Tibial artery (tissue), 4 donors: ENCODE measurements at regions not wholly inside any gene's neighbourhood (a gene's known extent, or its start where the extent isn't known, plus 50 kb on each side); places are given as distances from the start of the nearest gene placed in this dataset.

Experiments used
- DNase-seq, 2 donors: peaks; one replicate each; pipeline ENCODE4 v3.0.0-alpha.2; 2019
- H3K27ac ChIP-seq, 2 donors: fragments of 200-600 bp; sonication (generic) in 1 of 2; 1 replicate in 1 of 2; 2 replicates in 1 of 2; pipeline ENCODE4 v1.5.1; 2018 to 2019; ENCODE audit warnings: mild to moderate bottlenecking in 1 of 2
- H3K27me3 ChIP-seq, 2 donors: fragments of 200-600 bp; sonication (generic) in 1 of 2; one replicate each; pipeline versions ENCODE4 v1.5.1 to v1.6.0; 2016 to 2019
- H3K36me3 ChIP-seq, 3 donors: fragments of 200-600 bp; sonication (generic) in 2 of 3; one replicate each; pipeline ENCODE4 v1.5.1; 2016 to 2019; ENCODE audit warnings: mild to moderate bottlenecking in 2 of 3
- H3K4me1 ChIP-seq, 4 donors: fragments of 200-600 bp; sonication (generic) in 2 of 4; 1 replicate in 3 of 4; 2 replicates in 1 of 4; pipeline ENCODE4 v1.5.1; 2016 to 2019
- H3K4me3 ChIP-seq, 2 donors: fragments of 200-600 bp; sonication (generic) in 1 of 2; 1 replicate in 1 of 2; 2 replicates in 1 of 2; pipeline ENCODE4 v1.5.1; 2018 to 2019; ENCODE audit warnings: mild to moderate bottlenecking in 2 of 2
- H3K9me3 ChIP-seq, 3 donors: fragments of 200-600 bp; sonication (generic) in 1 of 3; one replicate each; pipeline ENCODE4 v1.5.1; 2016 to 2019
- intact Hi-C: fragments of 100-400 bp; cut with DNase I; formaldehyde crosslinking; loops from one replicate; pipeline ENCODE4 v1.15.0; 2023; ENCODE audit warnings: low total_unique reads
- TF ChIP-seq, protein P1 (sequence below), 2 experiments: fragments of 200-600 bp in 1 of 2; fragments of 450-650 bp in 1 of 2; IDR thresholded peaks; one replicate each; pipeline ENCODE4 v1.5.1; 2017 to 2019; ENCODE audit warnings: antibody characterized with exemption in 2 of 2, mild to moderate bottlenecking in 1 of 2, moderate library complexity in 1 of 2

DNA sequence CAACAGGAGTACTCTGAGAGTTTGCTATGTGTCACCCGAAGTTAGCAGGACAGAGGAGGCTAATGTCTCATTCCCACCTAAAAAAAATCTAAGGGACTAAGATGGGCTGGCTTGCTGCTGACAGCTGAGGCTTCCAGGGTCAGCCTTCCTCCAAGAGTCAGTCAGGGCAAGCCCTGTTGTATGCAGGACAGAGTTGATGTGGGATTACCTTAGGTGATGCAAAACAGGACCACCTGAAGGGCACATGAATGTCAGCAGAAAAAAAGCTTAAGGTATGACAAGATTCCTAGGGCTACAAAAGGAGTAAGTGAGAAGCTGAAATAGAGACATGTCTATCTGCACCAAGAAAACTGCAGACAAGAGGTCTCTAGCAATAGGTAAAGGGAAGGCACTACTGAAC is 151.5 kb downstream of the NHLRC3 start:
- Histone ChIP-seq H3K4me3 (no peak overlapping the region), H3K9me3 (no peaks in the 10 kb centered on the region), H3K4me1 (peaks cover 0 to 33% (median 14%) of the 10 kb centered on the region in 4 donors), H3K27ac (no peak overlapping the region), H3K27me3 (no peaks in the 10 kb centered on the region), H3K36me3 (no peaks in the 10 kb centered on the region)
- TF ChIP-seq, protein P1, sequence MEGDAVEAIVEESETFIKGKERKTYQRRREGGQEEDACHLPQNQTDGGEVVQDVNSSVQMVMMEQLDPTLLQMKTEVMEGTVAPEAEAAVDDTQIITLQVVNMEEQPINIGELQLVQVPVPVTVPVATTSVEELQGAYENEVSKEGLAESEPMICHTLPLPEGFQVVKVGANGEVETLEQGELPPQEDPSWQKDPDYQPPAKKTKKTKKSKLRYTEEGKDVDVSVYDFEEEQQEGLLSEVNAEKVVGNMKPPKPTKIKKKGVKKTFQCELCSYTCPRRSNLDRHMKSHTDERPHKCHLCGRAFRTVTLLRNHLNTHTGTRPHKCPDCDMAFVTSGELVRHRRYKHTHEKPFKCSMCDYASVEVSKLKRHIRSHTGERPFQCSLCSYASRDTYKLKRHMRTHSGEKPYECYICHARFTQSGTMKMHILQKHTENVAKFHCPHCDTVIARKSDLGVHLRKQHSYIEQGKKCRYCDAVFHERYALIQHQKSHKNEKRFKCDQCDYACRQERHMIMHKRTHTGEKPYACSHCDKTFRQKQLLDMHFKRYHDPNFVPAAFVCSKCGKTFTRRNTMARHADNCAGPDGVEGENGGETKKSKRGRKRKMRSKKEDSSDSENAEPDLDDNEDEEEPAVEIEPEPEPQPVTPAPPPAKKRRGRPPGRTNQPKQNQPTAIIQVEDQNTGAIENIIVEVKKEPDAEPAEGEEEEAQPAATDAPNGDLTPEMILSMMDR (IDR thresholded peaks at IDR 0.05) = no peak
- no peak for DNase-seq
- intact Hi-C loops = no loop called here

DNA sequence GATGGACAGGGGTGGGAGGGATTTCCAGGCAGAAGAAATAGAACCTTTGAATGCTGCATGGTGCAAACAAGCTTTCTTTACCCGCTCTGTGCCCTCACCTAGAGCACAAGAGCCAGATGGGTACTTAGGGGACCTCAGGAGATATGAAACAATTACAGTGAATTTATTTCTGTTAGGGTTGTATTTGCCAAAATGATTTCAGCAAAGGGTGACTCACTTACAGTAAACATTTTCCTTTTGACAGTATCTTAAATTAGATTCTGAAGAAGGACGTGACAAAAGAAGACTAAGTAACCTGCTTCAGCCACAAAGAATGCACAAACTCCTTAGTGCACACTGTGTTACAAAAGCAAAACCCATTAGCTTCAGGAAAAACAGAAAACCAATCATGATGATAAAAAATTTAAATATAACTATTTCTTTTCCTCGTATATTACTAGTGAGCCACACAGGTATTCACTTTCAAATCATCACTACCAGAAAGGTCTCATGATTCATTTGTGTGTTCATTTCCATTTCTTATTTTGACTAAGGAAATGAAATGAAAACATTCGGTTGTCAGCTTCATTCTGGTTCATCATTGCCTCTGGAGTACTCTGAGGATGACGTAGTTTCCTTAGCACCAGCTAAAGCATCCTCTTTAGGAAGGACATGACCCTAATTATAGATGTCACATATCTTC is 158.8 kb downstream of the NHLRC3 start:
- H3K9me3 ChIP-seq = no peaks in the 10 kb centered on the region
- TF ChIP-seq, protein P1 (IDR thresholded peaks at IDR 0.05) = no peak
- H3K4me3 ChIP-seq = no peak overlapping the region
- peak overlapping the region in 1 of 2 donors; percentile 33 for H3K27ac ChIP-seq
- H3K4me1 ChIP-seq = peaks cover 0 to 17% (median 12%) of the 10 kb centered on the region in 4 donors
- no peak for DNase-seq
- H3K27me3 ChIP-seq = no peaks in the 10 kb centered on the region
- intact Hi-C loops = no loop called here
- no peaks in the 10 kb centered on the region for H3K36me3 ChIP-seq

DNA sequence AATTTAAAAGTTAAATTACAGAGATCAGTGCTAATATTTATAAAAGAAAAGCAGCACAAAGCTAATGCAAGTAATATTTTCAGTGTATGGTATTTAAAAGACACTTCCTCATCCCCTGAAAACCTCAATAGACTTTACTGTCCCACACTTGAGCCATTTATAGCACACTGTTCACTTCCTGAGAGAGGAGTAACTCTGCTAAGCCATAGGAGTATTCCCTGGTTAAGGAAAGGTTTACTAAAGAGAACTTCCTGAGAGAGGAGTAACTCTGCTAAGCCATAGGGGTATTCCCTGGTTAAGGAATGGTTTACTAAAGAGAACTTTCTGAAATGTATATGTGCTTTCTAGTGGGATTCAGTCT is 159.4 kb downstream of the NHLRC3 start:
- no peak for DNase-seq
- Histone ChIP-seq H3K4me3 (no peak overlapping the region), H3K4me1 (peaks cover 0 to 17% (median 12%) of the 10 kb centered on the region in 4 donors), H3K36me3 (no peaks in the 10 kb centered on the region), H3K27ac (peak overlapping the region in 1 of 2 donors; percentile 33), H3K27me3 (no peaks in the 10 kb centered on the region), H3K9me3 (no peaks in the 10 kb centered on the region)
- intact Hi-C loops = no loop called here
- TF ChIP-seq, protein P1 (IDR thresholded peaks at IDR 0.05) = no peak

DNA sequence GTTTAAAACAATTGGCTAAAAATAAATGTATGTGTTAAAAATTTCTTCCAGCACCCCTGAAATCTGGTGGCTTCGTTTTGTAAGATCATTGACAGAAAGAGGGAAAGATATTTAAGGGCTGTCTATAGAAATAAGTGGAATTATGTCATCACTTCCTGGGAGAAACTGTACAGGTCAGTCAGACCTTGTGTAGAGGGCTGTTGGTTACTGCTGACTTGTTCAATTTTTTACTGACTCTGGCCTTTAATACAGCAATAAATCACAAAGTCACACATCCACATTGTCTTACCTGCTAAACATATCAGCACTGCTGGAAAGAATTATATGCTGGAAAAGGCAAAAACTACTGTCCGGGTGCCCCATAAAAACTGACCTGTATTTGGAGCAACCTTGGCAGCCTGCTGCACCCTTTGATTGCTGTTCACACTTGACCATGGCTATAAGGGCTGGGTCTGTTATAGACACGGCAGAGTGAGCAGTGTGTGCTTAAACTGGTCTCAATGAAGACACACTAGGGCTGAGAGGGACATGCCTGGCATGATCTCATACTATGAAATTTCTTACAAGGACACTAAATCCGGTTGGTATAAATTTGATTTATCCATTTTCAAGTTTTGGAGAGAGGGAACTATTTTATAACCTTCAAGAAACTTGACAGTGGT is 162.1 kb downstream of the NHLRC3 start:
- TF ChIP-seq, protein P1 (IDR thresholded peaks at IDR 0.05) = no peak
- H3K27me3 ChIP-seq = no peaks in the 10 kb centered on the region
- H3K4me1 ChIP-seq = peaks cover 0 to 24% (median 13%) of the 10 kb centered on the region in 4 donors
- no peaks in the 10 kb centered on the region for H3K9me3 ChIP-seq
- H3K36me3 ChIP-seq = no peaks in the 10 kb centered on the region
- DNase-seq = no peak
- no peak overlapping the region for H3K4me3 ChIP-seq
- H3K27ac ChIP-seq = no peak overlapping the region
- intact Hi-C loops = no loop called here

DNA sequence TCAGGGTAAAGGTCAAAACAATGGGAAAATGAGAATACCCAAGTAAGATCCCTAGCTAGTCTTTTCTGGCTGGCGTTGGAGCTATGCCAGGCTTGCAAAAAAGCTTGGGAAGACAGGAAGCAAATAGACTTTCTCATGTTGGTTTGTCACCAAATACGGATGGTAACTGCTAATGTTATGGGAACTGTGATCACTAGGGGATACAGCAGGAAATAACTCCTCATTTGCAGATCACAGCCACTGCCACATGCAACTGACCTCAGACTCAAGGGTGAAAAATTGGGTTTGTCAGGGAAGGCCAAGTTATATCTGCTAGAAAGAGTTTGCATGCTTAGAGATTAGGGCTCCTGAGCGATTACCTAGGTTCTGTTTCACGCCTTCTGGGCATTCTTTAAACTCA is 162.9 kb downstream of the NHLRC3 start:
- TF ChIP-seq, protein P1 (IDR thresholded peaks at IDR 0.05) = no peak
- intact Hi-C loops = no loop called here
- Histone ChIP-seq H3K4me3 (no peak overlapping the region), H3K27me3 (no peaks in the 10 kb centered on the region), H3K27ac (no peak overlapping the region), H3K4me1 (peaks cover 0 to 26% (median 13%) of the 10 kb centered on the region in 4 donors), H3K9me3 (no peaks in the 10 kb centered on the region), H3K36me3 (no peaks in the 10 kb centered on the region)
- DNase-seq = no peak
